CD4-positive, alpha-beta T cell treated with Interleukin-2 at 100 ng/mL for 4 hours (primary cell): ENCODE measurements at regions not wholly inside any gene's neighbourhood (a gene's known extent, or its start where the extent isn't known, plus 50 kb on each side); places are given as distances from the start of the nearest gene placed in this dataset.

Source experiments
- DNase-seq: peaks from one replicate; pipeline ENCODE4 v3.0.0-alpha.2; 2020; ENCODE audit warnings: low spot score

DNA sequence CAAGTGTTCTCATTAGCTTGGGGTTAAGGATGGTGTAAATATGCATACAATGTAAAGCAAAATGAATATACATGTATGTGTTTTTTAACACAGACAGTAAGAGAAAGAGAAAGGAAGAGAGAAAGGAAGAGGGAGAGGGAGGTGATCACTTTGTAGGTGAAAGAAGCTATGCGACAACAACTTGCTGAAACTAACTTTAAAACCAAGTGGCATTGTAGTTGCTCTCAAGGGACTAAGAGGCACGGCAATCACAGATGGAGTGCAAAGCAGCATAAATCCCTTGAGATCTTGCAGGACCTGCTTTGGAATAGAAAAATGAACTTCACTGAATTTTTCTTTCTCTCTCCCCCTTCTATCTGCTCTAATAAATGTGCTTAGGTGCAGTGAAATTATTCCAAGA is 1665.0 kb upstream of the TENM3 start:
- no peak for DNase-seq

DNA sequence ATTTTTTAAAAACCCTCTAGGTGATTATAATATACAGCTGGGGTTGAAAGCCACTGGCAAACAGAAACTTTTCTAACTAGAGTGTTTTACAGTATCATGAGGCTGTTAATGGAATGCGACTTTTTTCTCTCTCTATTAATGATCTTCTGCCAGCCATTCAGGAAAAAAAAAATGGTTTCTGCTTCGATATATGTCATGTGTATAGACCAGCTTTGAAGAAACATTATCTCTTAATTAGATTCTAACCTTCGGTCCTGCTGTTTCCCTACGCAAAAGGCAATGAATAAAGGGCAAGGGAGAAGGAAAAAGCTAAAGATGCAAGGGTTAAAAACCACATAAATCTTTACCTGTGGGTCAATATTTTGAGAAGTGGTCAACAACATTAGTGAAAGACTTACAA is 1662.1 kb upstream of the TENM3 start:
- no peak for DNase-seq

DNA sequence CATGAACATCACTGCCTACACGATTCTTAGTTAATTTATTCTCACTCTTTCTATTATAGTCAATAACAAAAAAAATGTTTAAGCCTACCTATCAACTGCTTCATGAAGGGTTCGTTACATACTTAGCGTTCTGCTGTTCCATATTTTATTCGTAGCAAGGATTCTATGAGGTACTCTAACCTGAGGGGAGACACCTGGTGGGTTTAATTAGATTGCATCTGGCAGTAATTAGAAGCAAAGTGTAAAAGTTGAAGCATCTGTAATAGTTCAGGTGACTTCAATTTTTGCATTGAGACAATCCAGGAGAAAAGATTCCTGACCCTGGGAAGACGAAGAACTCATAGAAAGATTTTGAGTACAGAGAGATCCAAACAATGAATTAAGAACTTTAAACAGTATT is 1655.8 kb upstream of the TENM3 start:
- no peak for DNase-seq

DNA sequence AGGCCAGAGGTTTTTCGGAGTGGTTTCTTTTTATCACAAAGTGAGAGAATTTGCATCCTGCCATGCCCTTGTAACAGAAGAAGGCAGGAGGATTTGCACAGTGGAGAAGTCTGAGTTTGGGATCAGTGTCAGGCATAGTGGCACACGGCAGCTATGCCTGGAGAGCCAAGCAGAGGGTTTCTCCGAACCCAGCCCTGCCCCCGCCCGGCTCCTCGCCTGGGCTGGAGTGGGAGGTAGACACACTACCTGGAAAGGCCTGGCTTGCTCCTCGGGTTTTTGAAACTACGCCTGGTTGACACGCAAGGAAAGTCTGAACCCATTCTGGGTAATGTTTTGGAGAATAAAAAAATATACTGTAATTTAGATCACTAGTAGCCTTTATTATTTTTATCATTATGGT is 1653.6 kb upstream of the TENM3 start:
- DNase-seq: no peak

DNA sequence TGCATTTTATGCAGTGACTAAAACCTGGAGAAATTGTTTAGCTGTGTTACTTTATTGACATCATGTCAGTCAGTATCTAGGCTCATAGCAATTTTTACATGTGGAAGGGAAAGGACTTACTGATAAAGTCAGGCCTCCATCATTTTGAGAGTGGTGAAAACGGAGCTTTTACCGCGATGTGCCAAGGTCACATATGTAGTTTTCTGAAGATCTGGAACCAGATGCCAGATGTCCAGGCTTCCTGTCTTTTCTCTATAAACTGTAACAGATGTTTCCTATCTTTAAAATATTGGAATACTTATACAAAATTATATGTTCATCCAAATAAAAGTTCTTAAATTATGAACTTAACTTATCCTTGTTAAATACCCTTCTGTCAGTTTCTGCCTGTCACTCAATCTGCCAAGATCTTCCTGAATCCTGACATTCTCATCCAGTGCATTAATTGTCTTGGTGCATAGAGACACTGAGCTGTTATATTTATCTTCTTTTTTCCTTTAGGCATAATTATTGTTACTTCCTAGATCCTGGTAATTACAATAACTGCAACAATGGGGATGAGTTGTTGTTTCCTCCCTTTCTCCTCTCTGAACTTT is 1646.2 kb upstream of the TENM3 start:
- DNase-seq: no peak

DNA sequence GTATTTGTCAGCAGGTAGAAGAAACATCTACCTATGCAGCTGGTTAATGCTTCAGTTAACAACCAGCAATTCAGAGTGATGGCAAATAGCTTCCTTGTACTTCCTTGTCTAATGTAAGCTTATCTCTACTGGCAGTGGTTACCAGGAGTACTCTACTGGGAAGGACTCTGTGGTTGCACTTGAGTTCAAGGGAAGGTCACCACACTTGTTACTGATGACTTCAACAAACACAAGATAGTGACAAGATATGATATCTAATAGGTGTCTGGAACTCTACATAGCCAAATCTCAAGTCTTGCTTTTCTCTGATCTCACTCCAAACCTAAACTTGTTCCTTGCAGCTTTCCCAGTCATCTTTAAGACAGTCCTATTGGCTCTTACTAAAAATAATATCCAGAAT is 1644.9 kb upstream of the TENM3 start:
- no peak for DNase-seq

DNA sequence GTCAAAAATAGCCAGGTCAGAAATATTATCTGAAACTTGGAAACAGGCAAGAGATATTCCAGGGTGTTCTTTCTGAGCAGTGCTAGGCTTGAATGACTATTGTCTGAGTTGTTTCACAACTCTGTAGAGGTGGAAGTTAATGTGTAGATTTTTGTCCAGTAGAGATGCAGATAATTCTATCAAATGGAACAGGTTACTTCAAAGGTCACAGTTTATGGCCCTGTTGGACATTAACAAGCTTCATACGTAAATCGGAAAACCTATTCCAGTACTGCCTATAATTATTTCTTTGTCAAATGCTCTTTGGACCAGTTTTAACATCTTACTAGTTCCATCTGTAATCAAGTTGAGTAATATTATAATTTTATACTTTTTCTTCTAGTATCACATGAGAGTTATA is 1639.4 kb upstream of the TENM3 start:
- DNase-seq: no peak

DNA sequence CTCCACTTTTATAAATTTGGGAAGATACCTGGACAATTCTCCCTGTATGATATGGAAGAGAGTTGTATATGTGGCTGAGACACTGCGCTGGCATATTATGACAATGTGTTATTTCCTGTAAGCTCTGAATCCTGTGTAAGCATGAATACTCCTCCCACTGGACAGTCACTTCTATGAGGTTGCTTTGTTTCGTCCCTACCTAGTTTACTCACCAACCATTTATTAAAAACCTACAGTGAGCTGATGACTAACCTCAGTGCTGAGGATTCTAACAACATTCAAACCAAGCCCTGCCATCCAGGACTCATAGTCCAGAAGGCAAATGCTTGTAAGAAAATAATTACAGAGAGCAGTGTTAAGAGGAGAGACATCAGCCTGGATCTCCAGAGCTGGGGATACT is 1632.9 kb upstream of the TENM3 start:
- DNase-seq: no peak

DNA sequence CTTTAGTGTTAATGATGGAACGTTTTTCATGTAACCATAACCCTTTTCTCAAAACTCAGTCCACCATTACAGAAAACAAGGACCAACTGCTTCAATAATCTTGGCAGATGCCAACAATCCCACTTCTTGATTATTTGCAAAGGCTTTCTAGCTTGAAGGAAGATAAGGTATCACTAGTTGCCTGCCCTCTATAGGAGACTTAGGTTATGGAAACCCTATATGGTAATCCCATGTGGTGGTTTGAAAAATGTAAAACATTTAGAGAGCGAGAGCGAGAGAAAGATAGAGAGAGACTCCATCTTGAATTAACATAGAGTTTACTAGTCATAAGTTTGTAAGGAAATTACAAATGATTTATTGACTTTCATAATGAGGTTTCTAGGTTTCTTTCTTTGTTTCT is 1627.5 kb upstream of the TENM3 start:
- no peak for DNase-seq

DNA sequence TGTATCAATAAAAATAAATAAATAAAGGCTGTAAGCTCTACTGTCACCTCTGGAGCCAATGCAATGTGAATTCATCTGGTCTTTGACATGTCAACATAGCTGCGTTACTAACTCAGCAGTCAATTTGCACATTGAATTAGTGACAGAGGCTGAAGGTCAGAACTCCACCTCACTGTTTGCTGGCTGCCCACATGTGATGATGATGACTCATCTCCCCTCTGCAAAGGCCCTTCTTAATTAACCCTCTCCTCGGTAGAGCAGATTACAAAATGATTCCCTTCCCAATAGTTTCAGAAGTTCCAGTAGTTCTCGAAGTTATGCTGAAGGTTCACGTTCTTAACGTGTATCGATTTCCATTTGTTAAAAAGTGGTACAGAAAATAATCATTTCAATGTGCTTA is 1626.0 kb upstream of the TENM3 start:
- no peak for DNase-seq

DNA sequence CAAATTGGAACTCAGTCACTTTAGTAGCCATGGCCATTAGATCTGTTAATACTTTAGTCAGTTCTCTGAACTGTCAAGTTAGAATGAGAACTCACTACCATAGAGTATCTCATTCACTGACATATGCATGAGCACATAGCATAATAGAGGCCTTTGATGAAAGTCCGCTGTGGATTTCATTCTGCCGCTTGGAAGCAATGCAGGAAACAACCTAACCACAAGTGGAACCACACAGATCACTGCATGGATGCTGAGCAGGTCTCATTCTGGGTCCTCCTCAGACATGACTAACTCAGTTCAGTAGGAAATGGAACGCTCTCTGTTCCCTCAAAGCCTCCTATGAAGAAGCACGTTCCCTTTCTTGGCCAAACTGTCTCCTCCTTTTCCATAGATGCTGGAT is 1624.8 kb upstream of the TENM3 start:
- DNase-seq: no peak

DNA sequence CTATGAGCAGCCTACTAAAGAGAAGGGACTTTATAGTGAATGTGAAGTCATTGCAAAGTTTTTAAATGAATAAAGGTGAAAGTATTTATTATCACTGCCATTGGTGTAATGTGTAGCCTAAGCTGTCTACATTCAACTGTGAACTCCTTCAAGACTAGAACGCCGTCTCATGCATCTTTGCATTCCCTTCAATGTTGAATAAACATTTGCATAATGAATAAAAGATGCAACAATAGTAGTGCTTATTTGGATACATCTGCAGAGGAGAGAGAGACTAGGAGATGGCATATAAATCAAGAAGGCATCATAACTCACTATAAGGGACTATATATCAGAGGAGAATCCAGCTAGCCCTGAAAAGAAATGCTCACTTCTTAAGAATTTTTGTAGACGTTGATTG is 1623.8 kb upstream of the TENM3 start:
- no peak for DNase-seq

DNA sequence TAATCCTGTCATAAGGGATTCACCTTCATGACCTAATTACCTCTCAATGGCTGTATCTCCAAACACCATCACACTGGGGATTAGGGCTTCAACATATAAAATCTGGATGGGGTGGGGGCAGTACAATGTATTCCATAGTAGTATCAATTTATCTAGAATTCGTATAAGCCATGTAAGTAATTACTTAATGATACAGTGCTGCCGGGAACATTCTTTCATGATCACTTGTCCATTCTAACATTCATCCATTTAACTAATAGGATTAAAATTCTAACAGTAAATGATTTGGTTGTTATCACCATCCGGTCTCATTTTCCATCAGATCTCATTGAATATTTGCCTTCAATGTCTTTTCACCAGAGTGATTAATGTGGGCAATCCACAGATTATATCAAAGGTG is 1620.9 kb upstream of the TENM3 start:
- no peak for DNase-seq

DNA sequence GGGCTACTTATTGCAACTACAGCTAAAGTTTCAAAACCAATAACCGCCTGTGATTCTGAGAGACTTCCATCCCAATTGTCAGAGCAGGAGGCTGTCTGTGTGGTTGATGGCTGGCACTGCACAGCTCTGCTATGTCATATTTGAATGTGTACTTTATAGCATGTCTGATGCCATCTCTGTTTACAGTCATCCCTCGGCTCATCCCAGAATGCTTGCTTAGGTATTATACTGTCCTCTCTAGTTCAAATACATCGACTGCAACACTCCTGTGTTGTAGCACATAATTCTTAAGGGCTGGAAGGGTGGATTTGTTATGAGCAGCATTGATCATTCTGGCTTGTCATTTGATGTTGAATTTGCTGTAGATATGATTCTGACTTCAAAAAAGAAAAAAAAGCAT is 1617.5 kb upstream of the TENM3 start:
- DNase-seq: no peak

DNA sequence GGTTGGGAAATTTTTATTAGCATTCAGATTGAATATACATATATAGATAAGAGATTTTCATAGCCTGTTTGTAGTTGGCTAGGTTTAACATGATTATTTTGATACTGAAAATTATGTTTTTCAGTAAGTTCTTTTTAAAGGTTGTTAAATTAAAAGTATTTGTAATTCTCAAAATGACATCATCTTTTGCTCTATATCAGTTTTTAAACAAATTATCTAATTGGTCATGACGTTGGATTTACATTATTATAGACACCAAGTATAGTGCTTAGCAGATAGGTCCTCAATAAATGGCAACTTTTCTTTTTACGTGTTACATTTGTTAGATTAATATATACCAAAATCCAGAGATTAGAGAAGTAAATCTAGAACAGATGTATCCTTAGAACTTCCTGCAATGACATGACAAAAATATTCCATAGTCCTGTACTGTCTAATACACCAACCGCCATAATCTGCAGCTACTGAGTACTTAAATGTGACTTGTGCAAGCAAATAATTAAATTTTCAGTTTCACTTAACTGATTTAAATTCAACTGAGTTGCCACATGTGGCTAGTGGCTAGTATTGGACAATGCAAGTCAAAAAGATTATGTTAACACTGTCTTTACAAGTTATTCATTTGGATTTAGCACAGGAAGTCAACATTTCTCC is 1613.1 kb upstream of the TENM3 start:
- no peak for DNase-seq

DNA sequence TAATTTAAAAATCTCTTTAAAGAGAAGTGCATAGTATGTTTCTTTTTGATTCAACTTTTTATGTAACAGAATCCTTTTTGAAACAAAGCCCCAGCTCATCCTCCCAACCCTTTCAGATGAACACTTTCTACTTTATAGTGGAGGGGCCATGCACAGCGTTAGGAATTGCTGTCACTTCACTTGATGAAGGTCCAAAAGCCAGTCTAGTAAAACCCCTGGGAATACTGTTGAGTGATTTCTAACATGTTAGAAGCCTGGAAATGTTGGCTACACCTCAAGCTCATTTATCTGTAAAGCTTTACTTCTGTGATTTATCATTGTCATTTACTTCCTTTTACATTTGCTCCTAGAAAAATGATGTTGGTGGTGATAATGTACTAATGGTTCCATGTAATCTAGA is 1608.9 kb upstream of the TENM3 start:
- no peak for DNase-seq

DNA sequence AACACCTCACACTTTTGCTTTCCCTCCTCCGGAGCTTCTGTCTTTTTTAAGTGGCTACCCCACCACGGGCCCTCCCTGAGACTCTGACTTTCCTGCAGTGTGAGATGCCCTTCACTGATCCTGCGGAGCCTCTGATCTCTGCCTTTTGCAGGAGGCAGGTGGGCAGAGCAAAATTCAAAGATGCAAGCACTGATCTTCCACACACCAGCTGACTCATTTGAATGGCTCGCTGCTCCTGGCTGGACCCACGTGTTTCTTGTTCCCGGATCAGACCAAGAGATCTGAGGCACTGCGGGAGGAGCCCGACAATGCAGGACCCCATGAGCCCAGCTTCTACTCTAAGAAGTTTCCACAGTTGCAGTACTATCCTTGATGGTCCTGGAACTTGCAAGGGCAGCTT is 1607.9 kb upstream of the TENM3 start:
- DNase-seq: no peak

DNA sequence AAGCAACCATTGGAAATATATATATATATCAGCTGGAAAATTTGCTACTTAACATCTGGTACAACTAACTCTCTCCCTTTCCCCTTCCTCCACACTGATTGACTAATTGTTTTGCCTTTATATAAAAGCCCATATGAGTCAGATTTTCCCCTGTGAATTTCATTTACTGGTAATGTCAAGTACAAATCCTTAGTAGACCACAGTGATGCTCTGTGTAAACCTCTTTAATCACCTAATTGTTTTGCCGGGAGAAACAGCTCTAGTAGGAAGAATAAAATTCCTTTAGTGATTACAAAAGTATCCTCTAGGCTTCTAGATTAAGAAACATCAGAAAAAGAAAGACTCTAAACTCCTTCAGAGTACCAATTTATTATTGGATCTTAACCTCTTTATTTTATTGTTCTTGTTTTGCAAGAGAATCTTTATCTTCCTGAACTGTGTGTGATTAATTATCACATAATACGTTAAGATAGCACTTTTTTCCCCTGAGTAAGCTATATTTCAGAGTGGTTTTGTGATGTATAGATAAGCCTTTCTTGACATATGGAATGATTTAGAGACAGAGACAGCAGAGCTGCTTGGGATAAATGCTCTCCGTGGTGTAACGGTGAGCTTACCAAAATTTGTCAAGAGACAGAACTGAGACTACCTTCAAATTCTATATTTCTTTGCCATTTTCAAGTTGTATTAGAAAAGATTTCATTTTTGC is 1606.4 kb upstream of the TENM3 start:
- no peak for DNase-seq

DNA sequence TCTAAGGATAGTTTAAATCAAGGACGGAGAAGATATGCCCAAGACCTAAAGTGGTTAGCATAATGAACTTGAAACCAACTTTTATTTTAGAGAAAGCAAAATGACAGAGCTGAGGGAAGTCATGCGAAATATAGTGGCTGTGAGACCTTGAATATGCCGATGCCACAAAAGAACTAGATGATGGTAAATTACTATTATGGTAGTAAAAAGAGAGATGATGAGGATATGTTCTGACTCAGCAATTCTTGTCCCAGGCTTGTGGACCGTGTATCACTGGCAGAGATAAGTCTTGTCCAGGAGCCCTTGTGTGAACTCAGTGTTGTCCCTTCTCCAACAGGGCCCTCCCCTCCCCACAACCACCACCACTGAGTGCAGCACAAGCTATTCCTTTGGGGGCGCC is 1605.6 kb upstream of the TENM3 start:
- DNase-seq: no peak

DNA sequence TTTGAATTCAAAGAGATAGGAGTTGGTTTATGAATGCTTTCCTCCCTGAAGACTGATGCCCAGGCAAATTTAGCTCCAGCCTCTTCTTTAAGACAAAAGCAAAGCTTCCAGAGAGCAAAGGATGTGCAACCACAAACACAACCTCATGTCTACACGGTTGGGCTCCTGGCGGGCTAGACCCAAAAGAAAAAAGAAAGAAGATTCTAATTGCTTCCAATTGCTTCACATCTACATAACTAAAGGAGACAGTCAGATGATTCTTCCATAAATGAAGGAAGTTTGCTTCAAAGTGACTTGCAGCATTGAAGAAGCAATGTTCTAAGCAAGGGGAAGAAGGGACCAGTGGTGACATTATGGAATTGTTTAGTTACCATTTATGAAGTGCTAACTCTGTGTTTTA is 1603.0 kb upstream of the TENM3 start:
- no peak for DNase-seq

DNA sequence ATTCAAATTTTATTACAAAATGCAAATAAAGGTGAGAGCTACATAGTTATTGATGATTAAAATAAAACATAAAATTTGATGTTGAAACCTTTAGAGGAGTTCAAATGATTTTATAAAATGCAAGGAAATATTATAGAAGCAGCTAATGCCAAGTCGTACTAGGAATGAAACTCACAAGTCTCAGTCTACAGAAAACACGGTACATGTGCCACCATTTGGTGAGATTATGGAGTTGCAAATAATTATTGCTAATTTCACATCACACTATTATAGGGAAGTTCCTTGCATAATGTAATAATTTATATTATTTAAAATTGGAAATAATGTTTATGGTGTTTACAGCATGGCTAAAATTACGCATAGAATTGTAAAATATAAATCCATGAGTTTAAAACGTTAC is 1601.7 kb upstream of the TENM3 start:
- DNase-seq: no peak

DNA sequence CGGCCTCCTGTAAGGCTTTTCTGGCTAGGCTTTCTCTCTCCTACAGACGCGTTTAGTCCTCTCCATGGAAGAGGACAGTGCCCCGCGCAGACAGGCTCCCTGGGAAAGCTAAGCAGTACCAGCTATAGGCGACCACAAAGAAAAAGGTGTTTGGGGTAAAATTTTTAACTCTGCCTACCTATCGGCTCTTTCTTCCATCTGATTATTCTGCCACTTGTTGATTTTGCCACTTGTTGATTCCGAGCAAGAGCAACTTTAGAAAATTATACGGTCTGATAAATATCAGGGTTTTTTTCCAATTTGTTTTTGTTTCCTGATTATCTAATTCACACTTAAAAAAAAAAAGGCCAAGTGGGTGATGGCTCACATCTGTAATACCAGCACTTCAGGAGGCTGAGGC is 1600.5 kb upstream of the TENM3 start:
- no peak for DNase-seq

DNA sequence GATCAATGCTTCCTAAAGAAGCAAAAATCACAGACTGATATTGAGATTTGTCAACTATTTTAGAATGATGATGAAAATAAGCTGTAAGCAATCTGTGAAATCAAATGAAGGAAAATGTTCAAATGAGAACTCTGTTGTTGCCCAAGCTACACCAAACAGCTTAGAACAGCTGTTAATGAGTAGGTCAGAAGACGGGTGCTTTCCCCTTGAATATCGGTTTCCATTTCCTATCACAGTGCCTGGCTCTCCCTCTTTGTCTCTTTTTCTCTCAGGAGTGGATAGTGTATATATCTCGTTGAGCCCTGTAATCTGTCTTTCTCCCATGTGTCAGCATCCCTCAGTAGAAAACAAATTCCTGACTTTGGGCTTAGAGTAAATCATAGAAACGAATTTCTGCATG is 1592.9 kb upstream of the TENM3 start:
- no peak for DNase-seq

DNA sequence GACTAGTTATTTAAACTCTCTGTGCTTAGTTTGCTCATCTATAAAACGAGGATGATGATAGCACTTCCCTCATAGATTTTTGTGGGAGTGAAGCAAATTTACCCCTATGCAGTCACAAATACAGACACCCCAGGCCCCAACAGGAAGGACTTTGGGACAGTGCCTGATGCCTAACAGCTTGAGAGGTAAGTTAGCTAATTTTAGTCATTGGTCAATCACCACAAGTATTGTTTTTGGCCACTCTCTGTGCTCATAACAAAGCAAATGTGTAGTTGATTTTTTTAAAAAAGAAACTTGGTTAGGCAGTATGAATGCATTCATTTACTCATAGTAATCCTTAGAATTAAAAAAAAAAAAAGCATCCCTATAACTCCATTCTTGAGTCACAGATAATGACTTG is 1590.7 kb upstream of the TENM3 start:
- DNase-seq: no peak
